GM21381 (cell line): ENCODE measurements at regions not wholly inside any gene's neighbourhood (a gene's known extent, or its start where the extent isn't known, plus 50 kb on each side); places are given as distances from the start of the nearest gene placed in this dataset.
A peak's percentile ranks its signal among the peaks of the same experiment; 100 is the strongest.
"Not testable (repeated sequence)": the region's sequence is repeated elsewhere in the genome, so short reads cannot be mapped to it uniquely, and the experiment has no call there.

ENCODE experiments used
- ATAC-seq: cut with Tn5 transposase; IDR thresholded peaks from one replicate; pipeline ENCODE4 v1.9.1; 2021; ENCODE audit warnings: mild to moderate bottlenecking, moderate library complexity; ENCODE audit not compliant: unreplicated experiment

- no peak for ATAC-seq
These were observed 95.0 kb upstream of the IFNGR1 start for GRCh38 chr6:137313928-137314855.

- no peak for ATAC-seq
These were observed 94.0 kb upstream of the IFNGR1 start for GRCh38 chr6:137313211-137313610.

DNA sequence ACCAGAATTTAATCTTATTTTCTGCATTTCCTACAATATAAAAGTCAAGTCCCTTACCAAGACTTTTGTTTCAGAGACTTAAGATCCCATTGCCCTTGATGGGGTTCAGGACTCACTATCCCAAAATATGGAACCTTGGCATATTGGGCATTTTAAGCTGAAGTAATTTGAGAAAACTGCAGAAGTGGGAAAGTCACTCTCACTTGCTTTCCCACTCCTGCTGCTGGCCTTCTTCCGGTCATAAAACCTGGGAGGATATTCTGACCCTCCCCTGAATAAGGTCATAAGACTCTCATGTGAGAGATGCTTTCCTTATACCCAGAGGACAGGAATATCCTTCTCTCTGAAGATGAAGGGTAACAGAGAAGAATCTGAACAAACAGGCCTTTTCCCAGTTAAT lies 92.8 kb upstream of the IFNGR1 start:
- no peak for ATAC-seq

- ATAC-seq = no peak
These were observed 90.0 kb upstream of the IFNGR1 start for GRCh38 chr6:137309078-137309762.

DNA sequence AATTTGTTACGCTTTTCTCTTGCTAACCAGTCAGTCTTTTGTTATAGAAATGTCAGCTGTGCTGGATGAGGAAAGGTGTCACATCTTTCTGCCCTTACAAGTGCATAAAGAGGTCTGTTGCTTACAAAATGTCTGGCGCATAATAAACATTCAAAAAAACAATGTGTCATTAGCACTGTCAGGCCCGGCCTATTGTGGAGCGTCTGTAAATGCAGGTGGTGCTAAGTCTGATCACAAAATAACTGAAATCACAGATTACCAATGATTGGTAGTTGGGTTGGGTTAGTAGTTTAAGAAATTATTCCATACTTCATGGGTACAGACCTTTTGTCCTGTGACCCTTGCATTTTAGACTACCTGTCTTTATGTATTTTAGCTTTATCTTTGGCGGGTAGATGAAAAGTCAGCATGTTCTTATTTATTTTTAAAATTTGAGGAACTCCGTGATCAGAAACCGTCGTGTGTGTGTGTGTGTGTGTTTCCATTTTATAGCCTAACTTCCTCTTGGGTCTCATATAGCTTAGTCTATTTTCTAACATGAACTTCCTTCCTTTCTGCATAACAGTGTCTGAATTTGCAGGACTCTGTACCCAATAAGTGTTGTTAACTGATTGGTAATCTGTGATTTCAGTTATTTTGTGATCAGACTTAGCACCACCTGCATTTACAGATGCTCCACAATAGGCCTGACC lies 88.1 kb upstream of the IFNGR1 start:
- ATAC-seq = no peak

DNA sequence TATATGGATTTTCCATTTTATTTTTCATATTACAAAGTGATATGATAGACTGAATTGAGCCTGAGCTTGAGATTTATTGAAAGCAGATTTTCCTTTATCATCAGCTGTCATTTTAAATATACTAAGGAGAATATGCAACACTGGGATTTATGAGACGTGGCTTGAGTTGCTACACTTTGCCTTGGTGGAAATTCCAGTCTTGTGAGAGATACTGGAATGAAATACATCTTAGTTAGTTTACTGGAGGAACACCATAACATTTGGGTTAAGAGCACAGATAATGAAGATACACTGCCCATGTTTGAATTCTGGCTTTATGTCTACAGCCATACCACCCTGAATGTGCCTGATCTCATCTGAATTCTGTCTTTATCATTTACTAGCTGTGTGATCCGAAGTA lies 86.5 kb upstream of the IFNGR1 start:
- ATAC-seq = no peak

DNA sequence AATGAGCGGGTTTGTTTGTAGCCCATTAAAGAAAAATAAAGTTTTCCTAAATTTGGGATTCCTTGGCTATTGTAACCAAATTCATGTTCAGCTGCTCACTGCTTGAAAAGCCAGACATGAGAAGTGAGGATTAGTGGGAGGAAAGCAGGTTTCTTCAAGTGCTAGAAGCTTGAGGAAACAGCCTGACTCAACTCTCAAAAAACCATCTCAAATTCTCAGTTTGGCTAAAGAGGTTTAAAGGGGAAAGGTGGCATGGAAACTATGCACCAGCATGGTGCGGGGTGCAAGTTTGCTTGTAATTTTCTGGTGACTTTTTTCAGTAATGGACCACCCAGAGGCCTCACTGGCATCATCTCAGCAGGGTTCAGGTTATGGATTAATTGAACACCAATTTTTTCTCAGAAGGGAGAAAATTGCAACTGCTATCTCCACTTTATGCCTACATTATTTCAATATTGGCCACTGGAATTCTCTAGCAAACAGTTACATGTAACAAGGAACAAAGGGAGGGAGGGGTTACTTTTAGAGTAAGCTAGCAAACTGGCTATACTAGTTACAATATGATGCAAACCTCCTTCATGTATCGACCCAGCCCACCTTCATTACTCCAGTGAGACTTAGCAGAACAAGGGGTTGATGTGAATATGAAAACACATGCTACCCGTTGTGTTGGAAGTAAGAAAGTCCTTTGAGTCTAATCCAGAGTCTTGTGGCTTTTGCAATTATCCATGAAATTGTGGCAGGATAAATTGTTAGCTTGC lies 85.0 kb upstream of the IFNGR1 start:
- ATAC-seq = no peak

GRCh38 chr6:137303441-137303840 lies 84.3 kb upstream of the IFNGR1 start:
- ATAC-seq = no peak

- ATAC-seq = no peak
These were observed 80.5 kb upstream of the IFNGR1 start for GRCh38 chr6:137299681-137300080.

DNA sequence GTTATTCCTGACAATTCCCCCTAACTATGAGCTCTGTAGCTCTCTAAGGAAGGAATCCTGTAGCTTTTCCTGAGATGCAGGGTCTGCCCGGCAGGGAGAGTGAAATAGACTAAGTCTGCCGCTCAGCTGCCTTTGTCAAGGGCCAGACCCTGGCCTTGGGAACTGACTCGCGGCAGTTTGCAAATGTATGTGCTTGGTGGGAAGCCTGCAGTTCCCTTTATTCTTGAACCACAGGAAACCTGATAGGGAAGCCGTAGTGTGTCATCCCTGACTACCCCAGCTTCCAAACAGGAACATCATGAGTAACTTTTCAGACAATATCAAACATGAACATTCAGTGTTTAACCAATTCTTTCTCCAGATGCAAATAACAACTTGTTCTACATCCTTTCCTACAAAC lies 78.7 kb upstream of the IFNGR1 start:
- ATAC-seq = no peak

GRCh38 chr6:137292326-137292725 lies 73.1 kb upstream of the IFNGR1 start:
- not testable (repeated sequence) for ATAC-seq

DNA sequence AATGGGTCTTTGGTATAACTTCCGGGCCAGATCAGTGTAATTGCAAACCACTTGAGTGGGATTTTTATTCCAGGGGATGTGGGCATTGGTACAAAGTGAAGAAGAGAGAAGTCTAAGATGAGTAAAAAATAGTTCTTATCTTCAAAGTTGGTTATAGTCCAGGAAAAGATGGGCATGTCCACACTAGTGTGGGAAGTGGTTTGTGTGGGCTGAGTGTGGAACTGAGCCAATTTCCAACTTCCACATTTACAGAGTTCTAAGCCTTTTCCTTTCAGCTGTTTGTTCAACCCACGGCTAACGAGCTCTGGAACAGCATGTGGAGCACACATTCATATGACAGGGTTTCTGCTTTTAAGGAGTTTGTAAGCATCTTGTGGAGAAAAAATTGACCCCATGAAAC lies 72.3 kb upstream of the IFNGR1 start:
- no peak for ATAC-seq

DNA sequence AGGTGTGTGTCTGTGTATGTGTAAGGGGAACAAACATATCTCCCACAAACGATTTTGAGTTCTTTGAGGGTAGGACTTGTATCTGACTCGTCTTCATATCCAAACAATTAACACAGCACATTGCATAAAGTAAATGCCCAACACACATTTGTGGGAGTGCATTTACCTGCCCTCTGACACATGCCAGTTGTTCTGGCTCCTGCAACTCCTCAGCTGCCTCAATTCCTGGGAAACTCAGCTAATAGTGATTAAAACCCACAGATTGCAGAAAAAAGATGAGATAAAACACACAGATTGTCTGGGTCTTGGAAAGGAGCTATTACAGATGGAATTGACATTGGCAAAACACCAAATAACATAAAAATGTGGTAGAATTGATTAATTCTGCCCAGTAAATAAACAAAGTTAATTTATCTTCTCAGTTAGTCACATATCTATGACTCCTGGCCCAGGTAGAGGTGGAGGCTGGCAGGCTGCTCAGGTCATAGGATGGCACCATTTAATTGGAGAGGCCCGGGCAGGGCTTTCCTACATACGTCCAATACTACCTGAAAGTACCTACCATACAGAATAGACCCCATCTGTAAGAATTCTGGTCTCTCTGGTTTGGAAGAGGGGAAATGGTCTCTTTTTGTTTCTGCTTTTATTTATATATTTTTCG lies 71.5 kb upstream of the IFNGR1 start:
- no peak for ATAC-seq

DNA sequence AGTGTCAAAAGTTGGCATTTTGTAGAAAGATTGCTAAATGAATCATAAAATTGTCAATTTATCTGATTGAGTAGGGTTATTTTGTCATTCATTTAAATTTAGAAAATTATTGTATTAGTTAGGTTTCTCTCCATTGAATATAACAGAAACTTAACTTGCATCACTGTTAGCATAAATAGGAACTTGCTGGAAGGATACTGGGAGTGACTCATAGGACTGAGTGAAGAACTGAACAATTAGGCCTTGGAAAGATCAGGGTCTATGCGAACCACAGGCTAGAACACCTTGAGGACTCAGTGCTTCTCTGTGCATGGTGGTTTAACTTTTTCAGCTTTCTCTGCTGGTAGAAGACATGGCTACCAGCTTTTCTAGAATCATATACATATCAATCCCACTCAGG lies 67.7 kb upstream of the IFNGR1 start:
- no peak for ATAC-seq

DNA sequence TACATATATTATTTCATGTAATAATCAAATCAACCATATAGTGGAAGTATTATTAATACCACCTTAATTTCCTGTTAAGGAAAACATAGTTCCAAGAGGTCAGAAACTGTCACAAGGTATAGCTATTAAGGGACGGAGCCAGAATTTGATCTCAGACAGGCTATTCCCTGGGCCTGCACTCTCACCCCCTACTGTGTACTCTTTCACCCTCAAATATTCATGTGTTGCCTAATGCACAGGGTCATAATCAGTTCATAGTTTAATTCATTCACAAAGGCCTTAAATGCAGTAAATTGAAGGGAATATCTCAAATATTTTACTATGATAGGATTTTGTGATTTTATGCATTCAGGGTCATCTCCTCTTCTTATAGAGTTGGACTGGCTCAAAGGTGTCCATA lies 67.2 kb upstream of the IFNGR1 start:
- no peak for ATAC-seq

GRCh38 chr6:137284811-137285110 lies 65.6 kb upstream of the IFNGR1 start:
- no peak for ATAC-seq

DNA sequence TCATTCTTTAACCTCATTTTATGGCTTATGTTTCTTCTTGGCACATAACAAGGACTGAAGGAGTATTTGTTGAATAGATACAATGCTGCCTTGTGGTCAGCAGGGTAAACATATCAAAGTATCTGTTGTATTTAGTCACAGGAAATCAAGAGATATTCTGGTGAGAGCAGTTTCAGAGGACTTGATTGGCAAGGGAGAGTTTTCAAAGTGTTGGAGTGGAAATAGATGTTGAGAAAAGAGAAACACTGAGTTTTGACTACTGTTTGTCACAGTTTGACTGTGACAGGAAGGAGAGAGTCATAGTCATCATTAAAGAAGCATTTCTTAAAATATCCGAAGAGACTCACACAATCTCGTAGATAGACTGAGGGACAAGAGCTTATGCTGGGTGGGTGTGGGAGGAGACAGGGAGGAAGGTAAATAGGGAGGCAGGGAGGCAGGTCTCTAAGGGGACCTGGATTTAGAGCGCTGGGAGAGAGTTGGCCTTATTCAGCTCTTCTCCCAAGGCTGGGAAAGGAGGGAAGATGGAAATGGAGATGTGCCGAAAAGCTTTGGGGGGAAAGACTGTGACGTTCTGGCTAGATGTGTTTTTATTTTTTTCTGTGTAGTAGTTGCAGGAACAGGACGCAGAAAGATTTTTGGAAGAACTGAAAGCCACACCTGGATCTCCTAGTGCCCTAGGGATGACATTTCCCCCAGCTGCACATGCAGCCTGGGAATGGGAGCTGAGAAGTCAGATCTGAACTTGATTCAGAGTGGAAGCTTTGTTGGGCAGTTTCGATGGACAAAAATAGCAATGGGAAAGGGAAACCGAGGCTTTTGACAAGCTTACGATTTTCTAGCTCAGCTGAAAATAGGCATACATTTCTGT lies 65.0 kb upstream of the IFNGR1 start:
- peak; percentile 73 for ATAC-seq

GRCh38 chr6:137283080-137283479 lies 63.9 kb upstream of the IFNGR1 start:
- no peak for ATAC-seq

GRCh38 chr6:137282254-137282653 lies 63.1 kb upstream of the IFNGR1 start:
- ATAC-seq = no peak

DNA sequence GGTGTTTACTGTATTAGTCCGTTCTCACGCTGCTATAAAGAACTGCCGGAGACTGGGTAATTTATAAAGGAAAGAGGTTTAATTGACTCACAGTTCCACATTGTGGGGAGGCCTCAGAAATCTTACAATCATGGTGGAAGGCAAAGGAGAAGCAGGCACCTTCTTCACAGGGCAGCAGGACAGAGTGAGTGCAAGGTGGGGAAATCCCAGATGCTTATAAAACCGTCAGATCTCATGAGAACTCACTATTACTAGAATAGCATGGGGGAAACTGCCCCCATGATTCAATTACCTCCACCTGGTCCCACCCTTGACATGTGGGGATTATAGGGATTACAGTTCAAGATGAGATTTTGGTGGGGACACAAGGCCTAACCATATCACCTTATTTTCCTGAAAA lies 60.1 kb upstream of the IFNGR1 start:
- not testable (repeated sequence) for ATAC-seq
